ENCODE measurements at regions not wholly inside any gene's neighbourhood (a gene's known extent, or its start where the extent isn't known, plus 50 kb on each side); places are given as distances from the start of the nearest gene placed in this dataset.

DNA sequence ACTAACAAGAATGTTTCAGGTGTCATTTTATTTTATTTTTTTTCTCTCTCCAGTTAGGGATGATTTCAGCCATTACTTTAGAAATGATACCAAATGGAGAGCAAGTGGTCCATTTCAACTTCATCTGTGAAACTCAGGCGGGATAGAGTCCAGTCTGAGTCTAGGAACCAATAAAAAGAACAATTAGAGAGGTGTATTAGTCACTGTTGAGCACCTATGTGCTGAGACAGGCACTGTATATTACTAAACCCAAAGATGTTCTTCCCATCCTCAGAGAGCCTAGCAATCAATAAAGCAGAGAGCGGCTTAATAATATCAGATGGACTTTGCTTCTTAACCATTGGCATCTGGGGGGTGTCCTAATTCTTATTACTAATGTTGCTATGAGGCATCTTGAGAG lies 410.3 kb upstream of the SLC24A2 start:
- Histone ChIP-seq H2AFZ (ENCODE audit: low read length) (no peak overlapping the region), H3K4me3 (ENCODE audit: low read depth, low read length, poor library complexity, severe bottlenecking) (no peak overlapping the region), H3K4me1 (ENCODE audit: insufficient read depth, low read length, poor library complexity, severe bottlenecking) (peaks cover 10% of the 10 kb centered on the region), H3K9me2 (ENCODE audit: insufficient read depth, low read length) (no peaks in the 10 kb centered on the region), H4K20me1 (ENCODE audit: insufficient read depth, low read length) (no peaks in the 10 kb centered on the region), H3K27ac (ENCODE audit: low read depth, low read length, poor library complexity, severe bottlenecking) (no peak overlapping the region), H3K79me2 (ENCODE audit: insufficient read depth, low read depth, low read length) (no peaks in the 10 kb centered on the region), H3K9me3 (ENCODE audit: low read length) (no peaks in the 10 kb centered on the region), H3K36me3 (ENCODE audit: insufficient read depth, low read length) (no peaks in the 10 kb centered on the region), H3K4me2 (ENCODE audit: low read length) (no peak overlapping the region; the same call in 1 of the 2 replicates)
- POLR2A ChIA-PET, result interaction anchor here (0.7 to 1.9 kb wide), 2 partner anchors 10 to 250 kb away, joined by 4 to 6 read pairs; no protein-coding TSS in a partner anchor
- no TSS peak for BruUV-seq (replicated peaks)
- CTCF ChIA-PET (ENCODE audit: unreplicated experiment), result no interaction called here
- TF ChIP-seq, protein P1, sequence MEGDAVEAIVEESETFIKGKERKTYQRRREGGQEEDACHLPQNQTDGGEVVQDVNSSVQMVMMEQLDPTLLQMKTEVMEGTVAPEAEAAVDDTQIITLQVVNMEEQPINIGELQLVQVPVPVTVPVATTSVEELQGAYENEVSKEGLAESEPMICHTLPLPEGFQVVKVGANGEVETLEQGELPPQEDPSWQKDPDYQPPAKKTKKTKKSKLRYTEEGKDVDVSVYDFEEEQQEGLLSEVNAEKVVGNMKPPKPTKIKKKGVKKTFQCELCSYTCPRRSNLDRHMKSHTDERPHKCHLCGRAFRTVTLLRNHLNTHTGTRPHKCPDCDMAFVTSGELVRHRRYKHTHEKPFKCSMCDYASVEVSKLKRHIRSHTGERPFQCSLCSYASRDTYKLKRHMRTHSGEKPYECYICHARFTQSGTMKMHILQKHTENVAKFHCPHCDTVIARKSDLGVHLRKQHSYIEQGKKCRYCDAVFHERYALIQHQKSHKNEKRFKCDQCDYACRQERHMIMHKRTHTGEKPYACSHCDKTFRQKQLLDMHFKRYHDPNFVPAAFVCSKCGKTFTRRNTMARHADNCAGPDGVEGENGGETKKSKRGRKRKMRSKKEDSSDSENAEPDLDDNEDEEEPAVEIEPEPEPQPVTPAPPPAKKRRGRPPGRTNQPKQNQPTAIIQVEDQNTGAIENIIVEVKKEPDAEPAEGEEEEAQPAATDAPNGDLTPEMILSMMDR (conservative IDR thresholded peaks at IDR 0.05; ENCODE audit: low read length), result no peak
- TF ChIP-seq EZH2phosphoT487 (IDR thresholded peaks at IDR 0.05; ENCODE audit: borderline replicate concordance, low read depth, low read length), result no peak
- intact Hi-C loops (cut with micrococcal nuclease; ENCODE audit: unreplicated experiment), result no loop called here
- no peak for DNase-seq (ENCODE audit: low spot score)

DNA sequence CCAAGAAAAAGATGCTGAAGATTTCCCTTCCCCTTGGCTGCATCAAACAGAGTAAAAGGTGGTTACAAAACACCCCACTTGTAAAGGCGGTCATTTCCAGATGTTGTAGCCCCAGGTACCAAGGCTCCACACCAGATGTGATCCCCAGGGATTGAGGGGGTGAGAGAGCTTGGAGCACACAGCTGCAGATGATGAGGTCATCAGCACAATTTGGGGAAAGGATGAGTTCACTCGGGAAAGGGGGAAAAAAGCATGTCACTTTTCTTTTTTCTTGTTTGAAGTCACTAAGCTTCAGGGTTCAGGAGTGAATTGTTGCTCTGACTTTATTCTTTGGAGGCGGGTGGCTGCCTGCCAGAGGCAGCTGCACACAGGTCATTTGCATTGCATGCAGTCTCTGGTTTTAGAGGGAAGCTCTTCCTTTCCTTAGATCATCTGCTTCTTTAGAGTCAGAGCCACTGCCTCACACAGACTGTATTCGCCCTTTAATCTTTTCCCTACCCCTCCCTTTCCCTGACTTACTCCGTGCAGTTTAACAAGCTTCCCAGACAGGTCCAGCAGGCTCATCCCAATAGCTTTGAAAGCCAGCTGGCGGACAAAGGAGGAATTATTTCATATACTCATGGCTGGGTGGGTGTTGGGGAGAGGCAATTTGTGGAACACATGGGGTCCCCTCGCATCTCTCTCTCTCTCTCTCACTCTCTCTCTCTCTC lies 409.3 kb upstream of the SLC24A2 start:
- Histone ChIP-seq H4K20me1 (ENCODE audit: insufficient read depth, low read length) (no peaks in the 10 kb centered on the region), H3K36me3 (ENCODE audit: insufficient read depth, low read length) (no peaks in the 10 kb centered on the region), H3K4me1 (ENCODE audit: insufficient read depth, low read length, poor library complexity, severe bottlenecking) (peaks cover 10% of the 10 kb centered on the region), H3K27ac (ENCODE audit: low read depth, low read length, poor library complexity, severe bottlenecking) (no peak overlapping the region), H3K4me3 (ENCODE audit: low read depth, low read length, poor library complexity, severe bottlenecking) (no peak overlapping the region), H2AFZ (ENCODE audit: low read length) (0 out of 2 replicates have a peak overlapping the region, but pooled peaks have one; percentile 32), H3K79me2 (ENCODE audit: insufficient read depth, low read depth, low read length) (no peaks in the 10 kb centered on the region), H3K9me2 (ENCODE audit: insufficient read depth, low read length) (no peaks in the 10 kb centered on the region), H3K9me3 (ENCODE audit: low read length) (no peaks in the 10 kb centered on the region), H3K4me2 (ENCODE audit: low read length) (peak overlapping the region; percentile 55)
- DNase-seq (ENCODE audit: low spot score), result peak; percentile 55
- TF ChIP-seq EZH2phosphoT487 (IDR thresholded peaks at IDR 0.05; ENCODE audit: borderline replicate concordance, low read depth, low read length), result no peak
- TF ChIP-seq, protein P1 (conservative IDR thresholded peaks at IDR 0.05; ENCODE audit: low read length), result no peak
- ChIA-PET CTCF (ENCODE audit: unreplicated experiment) (no interaction called here), POLR2A (interaction anchor here (1.1 kb wide), 2 partner anchors 9 to 10 kb away, joined by 3 to 4 read pairs; no protein-coding TSS in a partner anchor)
- intact Hi-C loops (cut with micrococcal nuclease; ENCODE audit: unreplicated experiment), result no loop called here
- no TSS peak for BruUV-seq (replicated peaks)

DNA sequence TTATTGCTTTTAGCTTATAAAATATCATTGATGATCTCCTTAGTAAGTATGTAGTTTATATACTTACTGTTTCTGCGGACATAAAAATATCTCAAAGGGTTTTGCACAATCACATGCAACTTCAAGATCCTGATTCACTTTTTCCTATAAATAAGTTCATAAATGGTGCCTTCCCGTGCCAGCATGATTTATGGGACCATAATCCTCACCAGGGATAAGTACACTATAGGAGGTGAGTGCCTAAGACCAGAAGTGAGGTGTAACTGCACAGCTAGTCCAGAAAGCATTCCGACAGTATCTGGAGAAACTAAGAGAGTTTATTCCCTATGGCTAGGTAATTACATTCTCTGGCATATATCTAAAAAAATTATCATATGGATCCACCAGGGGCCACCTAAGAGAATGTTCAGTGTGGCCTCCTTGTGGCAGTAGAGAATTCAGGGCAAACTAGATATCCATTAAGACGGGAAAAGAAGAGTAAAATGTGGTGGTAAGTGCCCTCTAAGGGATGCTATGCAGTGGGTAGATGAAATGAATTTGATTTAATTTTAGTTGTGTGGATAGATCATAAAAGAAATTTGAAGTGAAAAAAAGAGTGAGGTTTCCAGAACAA lies 402.5 kb upstream of the SLC24A2 start:
- Histone ChIP-seq H2AFZ (ENCODE audit: low read length) (no peak overlapping the region), H3K4me3 (ENCODE audit: low read depth, low read length, poor library complexity, severe bottlenecking) (no peak overlapping the region), H3K27ac (ENCODE audit: low read depth, low read length, poor library complexity, severe bottlenecking) (no peak overlapping the region), H3K4me2 (ENCODE audit: low read length) (no peak overlapping the region), H3K36me3 (ENCODE audit: insufficient read depth, low read length) (no peaks in the 10 kb centered on the region), H3K9me3 (ENCODE audit: low read length) (no peaks in the 10 kb centered on the region), H3K4me1 (ENCODE audit: insufficient read depth, low read length, poor library complexity, severe bottlenecking) (no peaks in the 10 kb centered on the region), H3K79me2 (ENCODE audit: insufficient read depth, low read depth, low read length) (no peaks in the 10 kb centered on the region), H4K20me1 (ENCODE audit: insufficient read depth, low read length) (no peaks in the 10 kb centered on the region), H3K9me2 (ENCODE audit: insufficient read depth, low read length) (no peaks in the 10 kb centered on the region)
- ChIA-PET POLR2A (interaction anchor here (0.7 kb wide), 1 partner anchor 169 kb away, joined by 3 read pairs; no protein-coding TSS in a partner anchor), CTCF (ENCODE audit: unreplicated experiment) (no interaction called here)
- DNase-seq (ENCODE audit: low spot score), result no peak
- intact Hi-C loops (cut with micrococcal nuclease; ENCODE audit: unreplicated experiment), result no loop called here
- TF ChIP-seq, protein P1 (conservative IDR thresholded peaks at IDR 0.05; ENCODE audit: low read length), result peak; percentile 25; the same call in 1 of the 2 replicates
- TF ChIP-seq EZH2phosphoT487 (IDR thresholded peaks at IDR 0.05; ENCODE audit: borderline replicate concordance, low read depth, low read length), result no peak
- BruUV-seq (replicated peaks), result no TSS peak

Data from OCI-LY7 (cell line).